Activated T-helper 2 cell treated with anti-CD3 and anti-CD28 coated beads, Interferon-gamma antibody, Interleukin-2, Interleukin-4, amounts not matched to agents 10 μg/mL and 5 μg/mL and 100 μg/mL, durations not matched to agents 14 hours and 24 hours and 36 hours (primary cell): ENCODE measurements at regions not wholly inside any gene's neighbourhood (a gene's known extent, or its start where the extent isn't known, plus 50 kb on each side); places are given as distances from the start of the nearest gene placed in this dataset.

Source experiments
- DNase-seq: peaks from one replicate; pipeline ENCODE4 v3.0.0; 2021; ENCODE audit warnings: low spot score
- H3K27ac Mint-ChIP-seq: one replicate; pipeline ENCODE4 v1.8.0; 2021; ENCODE audit warnings: mixed read lengths
- H3K27me3 Mint-ChIP-seq: one replicate; pipeline ENCODE4 v1.8.0; 2021; ENCODE audit warnings: low read depth, mixed read lengths
- H3K36me3 Mint-ChIP-seq: one replicate; pipeline ENCODE4 v1.8.0; 2021; ENCODE audit warnings: low read depth, mixed read lengths
- H3K4me1 Mint-ChIP-seq: one replicate; pipeline ENCODE4 v1.8.0; 2021; ENCODE audit warnings: low read depth, mixed read lengths
- H3K4me3 Mint-ChIP-seq: one replicate; pipeline ENCODE4 v1.8.0; 2021; ENCODE audit warnings: low read depth, mild to moderate bottlenecking, moderate library complexity, mixed read lengths
- H3K9me3 Mint-ChIP-seq: one replicate; pipeline ENCODE4 v1.8.0; 2021; ENCODE audit warnings: mixed read lengths
- intact Hi-C: fragments of 100-400 bp; cut with micrococcal nuclease; formaldehyde crosslinking; loops from one replicate; pipeline ENCODE4 v1.15.1; 2023

- intact Hi-C loops, result no loop called here
- Mint-ChIP-seq H3K4me1 (no peaks in the 10 kb centered on the region), H3K9me3 (peaks cover 7% of the 10 kb centered on the region), H3K4me3 (no peak overlapping the region), H3K36me3 (no peaks in the 10 kb centered on the region), H3K27me3 (no peaks in the 10 kb centered on the region), H3K27ac (no peak overlapping the region)
- no peak for DNase-seq
Measured at GRCh38 chr19:31658993-31659896, 310.0 kb upstream of the TSHZ3 start.

- H3K27me3 Mint-ChIP-seq, result no peaks in the 10 kb centered on the region
- H3K4me1 Mint-ChIP-seq, result no peaks in the 10 kb centered on the region
- peaks cover 2% of the 10 kb centered on the region for H3K9me3 Mint-ChIP-seq
- intact Hi-C loops, result no loop called here
- no peak for DNase-seq
- H3K36me3 Mint-ChIP-seq, result no peaks in the 10 kb centered on the region
- H3K4me3 Mint-ChIP-seq, result no peak overlapping the region
- H3K27ac Mint-ChIP-seq, result no peak overlapping the region
Measured at GRCh38 chr19:31659897-31660210, 310.6 kb upstream of the TSHZ3 start.

GRCh38 chr19:31664096-31664495, 314.9 kb upstream of the TSHZ3 start:
- H3K4me1 Mint-ChIP-seq, result no peaks in the 10 kb centered on the region
- H3K9me3 Mint-ChIP-seq, result no peaks in the 10 kb centered on the region
- intact Hi-C loops, result no loop called here
- H3K36me3 Mint-ChIP-seq, result no peaks in the 10 kb centered on the region
- no peaks in the 10 kb centered on the region for H3K27me3 Mint-ChIP-seq
- no peak overlapping the region for H3K4me3 Mint-ChIP-seq
- no peak overlapping the region for H3K27ac Mint-ChIP-seq
- DNase-seq, result no peak

- Mint-ChIP-seq H3K4me1 (no peaks in the 10 kb centered on the region), H3K27me3 (no peaks in the 10 kb centered on the region), H3K27ac (no peak overlapping the region), H3K36me3 (no peaks in the 10 kb centered on the region), H3K9me3 (no peaks in the 10 kb centered on the region), H3K4me3 (no peak overlapping the region)
- no peak for DNase-seq
- intact Hi-C loops, result no loop called here
Measured at GRCh38 chr19:31664997-31665396, 315.8 kb upstream of the TSHZ3 start.

GRCh38 chr19:31666126-31666525, 316.9 kb upstream of the TSHZ3 start:
- H3K27me3 Mint-ChIP-seq, result no peaks in the 10 kb centered on the region
- no peaks in the 10 kb centered on the region for H3K4me1 Mint-ChIP-seq
- H3K36me3 Mint-ChIP-seq, result no peaks in the 10 kb centered on the region
- no peaks in the 10 kb centered on the region for H3K9me3 Mint-ChIP-seq
- H3K4me3 Mint-ChIP-seq, result no peak overlapping the region
- intact Hi-C loops, result no loop called here
- DNase-seq, result no peak
- H3K27ac Mint-ChIP-seq, result no peak overlapping the region

- no peaks in the 10 kb centered on the region for H3K36me3 Mint-ChIP-seq
- no peak overlapping the region for H3K27ac Mint-ChIP-seq
- no peaks in the 10 kb centered on the region for H3K27me3 Mint-ChIP-seq
Measured at GRCh38 chr19:31667106-31667505, 317.9 kb upstream of the TSHZ3 start.

GRCh38 chr19:31668921-31669320, 319.7 kb upstream of the TSHZ3 start:
- intact Hi-C loops, result no loop called here
- no peaks in the 10 kb centered on the region for H3K4me1 Mint-ChIP-seq
- no peak overlapping the region for H3K4me3 Mint-ChIP-seq
- H3K27ac Mint-ChIP-seq, result no peak overlapping the region
- no peaks in the 10 kb centered on the region for H3K9me3 Mint-ChIP-seq
- no peaks in the 10 kb centered on the region for H3K36me3 Mint-ChIP-seq
- no peaks in the 10 kb centered on the region for H3K27me3 Mint-ChIP-seq
- no peak for DNase-seq

More at GRCh38 chr19:31667106-31667505, 317.9 kb upstream of the TSHZ3 start:
- DNase-seq, result no peak
- no peaks in the 10 kb centered on the region for H3K9me3 Mint-ChIP-seq
- no peaks in the 10 kb centered on the region for H3K4me1 Mint-ChIP-seq
- no peak overlapping the region for H3K4me3 Mint-ChIP-seq
- intact Hi-C loops, result no loop called here

GRCh38 chr19:31670931-31671330, 321.7 kb upstream of the TSHZ3 start:
- no peaks in the 10 kb centered on the region for H3K27me3 Mint-ChIP-seq
- DNase-seq, result no peak
- no peaks in the 10 kb centered on the region for H3K36me3 Mint-ChIP-seq
- intact Hi-C loops, result no loop called here
- H3K4me3 Mint-ChIP-seq, result no peak overlapping the region
- H3K27ac Mint-ChIP-seq, result no peak overlapping the region
- no peaks in the 10 kb centered on the region for H3K4me1 Mint-ChIP-seq
- H3K9me3 Mint-ChIP-seq, result no peaks in the 10 kb centered on the region

GRCh38 chr19:31671411-31672035, 322.3 kb upstream of the TSHZ3 start:
- Mint-ChIP-seq H3K4me1 (no peaks in the 10 kb centered on the region), H3K9me3 (no peaks in the 10 kb centered on the region), H3K4me3 (no peak overlapping the region), H3K36me3 (no peaks in the 10 kb centered on the region), H3K27ac (no peak overlapping the region), H3K27me3 (no peaks in the 10 kb centered on the region)
- DNase-seq, result no peak
- intact Hi-C loops, result no loop called here

GRCh38 chr19:31674503-31675192, 325.4 kb upstream of the TSHZ3 start:
- H3K4me3 Mint-ChIP-seq, result no peak overlapping the region
- no peaks in the 10 kb centered on the region for H3K9me3 Mint-ChIP-seq
- H3K27ac Mint-ChIP-seq, result no peak overlapping the region
- no peaks in the 10 kb centered on the region for H3K27me3 Mint-ChIP-seq
- no peaks in the 10 kb centered on the region for H3K4me1 Mint-ChIP-seq
- intact Hi-C loops, result no loop called here
- H3K36me3 Mint-ChIP-seq, result no peaks in the 10 kb centered on the region
- DNase-seq, result no peak

- intact Hi-C loops, result no loop called here
- H3K4me3 Mint-ChIP-seq, result no peak overlapping the region
- no peak overlapping the region for H3K27ac Mint-ChIP-seq
- H3K27me3 Mint-ChIP-seq, result no peaks in the 10 kb centered on the region
- no peaks in the 10 kb centered on the region for H3K9me3 Mint-ChIP-seq
- no peak for DNase-seq
- H3K36me3 Mint-ChIP-seq, result no peaks in the 10 kb centered on the region
- H3K4me1 Mint-ChIP-seq, result no peaks in the 10 kb centered on the region
Measured at GRCh38 chr19:31675193-31675913, 326.1 kb upstream of the TSHZ3 start.

GRCh38 chr19:31676271-31677004, 327.2 kb upstream of the TSHZ3 start:
- Mint-ChIP-seq H3K27ac (no peak overlapping the region), H3K4me3 (no peak overlapping the region), H3K36me3 (no peaks in the 10 kb centered on the region), H3K27me3 (no peaks in the 10 kb centered on the region), H3K9me3 (no peaks in the 10 kb centered on the region), H3K4me1 (no peaks in the 10 kb centered on the region)
- intact Hi-C loops, result no loop called here
- DNase-seq, result no peak
